ENCODE measurements at regions not wholly inside any gene's neighbourhood (a gene's known extent, or its start where the extent isn't known, plus 50 kb on each side); places are given as distances from the start of the nearest gene placed in this dataset.

DNA sequence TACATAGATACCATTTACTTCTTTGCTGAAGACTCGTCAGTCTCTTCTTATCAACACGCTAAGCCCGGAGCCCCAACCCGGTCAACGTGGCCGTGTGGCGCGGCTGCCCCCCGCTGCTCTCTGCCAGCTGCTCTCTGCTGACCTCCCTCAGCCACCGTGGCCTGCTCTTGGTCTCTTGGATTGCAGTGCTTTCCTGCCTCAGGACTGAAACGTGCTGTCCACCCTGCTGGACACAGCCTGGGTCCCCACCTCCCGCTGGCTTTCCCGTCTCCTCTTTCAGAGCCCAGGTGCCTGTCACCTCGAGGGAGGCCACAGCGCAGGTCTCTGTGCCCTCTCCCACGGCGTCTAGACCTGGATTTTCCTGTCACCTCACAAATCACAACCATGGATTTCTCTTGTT lies 388.1 kb upstream of the B3GAT1 start:
- 82 to 85% methylated on average over 10 to 17 of the region's 17 CpGs for WGBS, 2 donors (ENCODE audit: low coverage in 1 of 2)
- Histone ChIP-seq H3K36me3 (no peaks in the 10 kb centered on the region), H3K27me3 (peaks cover 25% of the 10 kb centered on the region), H3K9me3 (no peaks in the 10 kb centered on the region), H3K4me3 (no peak overlapping the region), H3K27ac (no peak overlapping the region), H3K4me1 (no peaks in the 10 kb centered on the region)
- intact Hi-C loops (cut with DNase I; ENCODE audit: low total_unique reads), result no loop called here
- TF ChIP-seq POLR2AphosphoS5 (IDR thresholded peaks at IDR 0.05) (no peak), POLR2A (IDR thresholded peaks at IDR 0.05) (no peak), CTCF (IDR thresholded peaks at IDR 0.05) (no peak)
- in situ Hi-C loops (cut with MboI; ENCODE audit: low pct_ligation_motif_present in 1 of 4, low pct_unique_long_range_greater_than_20kb in 1 of 4, low sequenced_read_pairs in 3 of 4), result no loop called here
- DNase-seq, result no peak

- Histone ChIP-seq H3K36me3 (no peaks in the 10 kb centered on the region), H3K27ac (no peak overlapping the region), H3K27me3 (peaks cover 25% of the 10 kb centered on the region), H3K9me3 (no peaks in the 10 kb centered on the region), H3K4me1 (no peaks in the 10 kb centered on the region), H3K4me3 (no peak overlapping the region)
- WGBS, 2 donors (ENCODE audit: low coverage in 1 of 2), result 78 to 80% methylated on average over 4 to 8 of the region's 8 CpGs
- DNase-seq, result no peak
- in situ Hi-C loops (cut with MboI; ENCODE audit: low pct_ligation_motif_present in 1 of 4, low pct_unique_long_range_greater_than_20kb in 1 of 4, low sequenced_read_pairs in 3 of 4), result no loop called here
- intact Hi-C loops (cut with DNase I; ENCODE audit: low total_unique reads), result no loop called here
- TF ChIP-seq CTCF (IDR thresholded peaks at IDR 0.05), result no peak
- no peak for TF ChIP-seq POLR2A (IDR thresholded peaks at IDR 0.05)
- no peak for TF ChIP-seq POLR2AphosphoS5 (IDR thresholded peaks at IDR 0.05)
- TF ChIP-seq EP300 (IDR thresholded peaks at IDR 0.05; ENCODE audit: low read depth), result no peak
Measured at GRCh38 chr11:134799386-134799785, 387.3 kb upstream of the B3GAT1 start.

- Histone ChIP-seq H3K4me1 (no peaks in the 10 kb centered on the region), H3K27ac (no peak overlapping the region), H3K36me3 (no peaks in the 10 kb centered on the region), H3K4me3 (no peak overlapping the region), H3K9me3 (no peaks in the 10 kb centered on the region), H3K27me3 (peaks cover 19% of the 10 kb centered on the region)
- DNase-seq, result no peak
- in situ Hi-C loops (cut with MboI; ENCODE audit: low pct_ligation_motif_present in 1 of 4, low pct_unique_long_range_greater_than_20kb in 1 of 4, low sequenced_read_pairs in 3 of 4) (no loop called here), intact Hi-C loops (cut with DNase I; ENCODE audit: low total_unique reads) (no loop called here)
- 77 to 82% methylated on average over 9 to 17 of the region's 17 CpGs for whole genome bisulfite sequencing, 2 donors (ENCODE audit: low coverage in 1 of 2)
- TF ChIP-seq POLR2A (IDR thresholded peaks at IDR 0.05) (no peak), CTCF (IDR thresholded peaks at IDR 0.05) (no peak), POLR2AphosphoS5 (IDR thresholded peaks at IDR 0.05) (no peak), EP300 (IDR thresholded peaks at IDR 0.05; ENCODE audit: low read depth) (no peak)
Measured at GRCh38 chr11:134797411-134798089, 385.5 kb upstream of the B3GAT1 start.

GRCh38 chr11:134795017-134795416 lies 383.0 kb upstream of the B3GAT1 start:
- no peak for DNase-seq
- no peaks in the 10 kb centered on the region for H3K27me3 ChIP-seq
- TF ChIP-seq POLR2A (IDR thresholded peaks at IDR 0.05) (no peak), POLR2AphosphoS5 (IDR thresholded peaks at IDR 0.05) (no peak), CTCF (IDR thresholded peaks at IDR 0.05) (no peak), EP300 (IDR thresholded peaks at IDR 0.05; ENCODE audit: low read depth) (no peak)
- H3K9me3 ChIP-seq, result no peaks in the 10 kb centered on the region
- H3K4me1 ChIP-seq, result no peaks in the 10 kb centered on the region
- H3K4me3 ChIP-seq, result no peak overlapping the region
- intact Hi-C loops (cut with DNase I; ENCODE audit: low total_unique reads), result no loop called here
- no peak overlapping the region for H3K27ac ChIP-seq
- in situ Hi-C loops (cut with MboI; ENCODE audit: low pct_ligation_motif_present in 1 of 4, low pct_unique_long_range_greater_than_20kb in 1 of 4, low sequenced_read_pairs in 3 of 4), result no loop called here
- WGBS, 2 donors (ENCODE audit: low coverage in 1 of 2), result 75 to 83% methylated on average over 1 to 7 of the region's 7 CpGs
- H3K36me3 ChIP-seq, result no peaks in the 10 kb centered on the region
